OCI-LY3 (cell line): ENCODE measurements at regions not wholly inside any gene's neighbourhood (a gene's known extent, or its start where the extent isn't known, plus 50 kb on each side); places are given as distances from the start of the nearest gene placed in this dataset.

ENCODE experiments used
- EZH2phosphoT487 ChIP-seq: fragments of 200-600 bp; shearing (Covaris generic); IDR thresholded peaks from 2 replicates; pipeline ENCODE4 v1.6.1; 2018; ENCODE audit warnings: antibody characterized with exemption, mixed run types, low read depth
- TF ChIP-seq, protein P1 (sequence below): fragments of 200-600, 300-600 bp; sonication (generic); IDR thresholded peaks from 2 replicates; pipeline ENCODE4 v1.5.1; 2014; ENCODE audit warnings: antibody characterized with exemption, low read length, low read depth

DNA sequence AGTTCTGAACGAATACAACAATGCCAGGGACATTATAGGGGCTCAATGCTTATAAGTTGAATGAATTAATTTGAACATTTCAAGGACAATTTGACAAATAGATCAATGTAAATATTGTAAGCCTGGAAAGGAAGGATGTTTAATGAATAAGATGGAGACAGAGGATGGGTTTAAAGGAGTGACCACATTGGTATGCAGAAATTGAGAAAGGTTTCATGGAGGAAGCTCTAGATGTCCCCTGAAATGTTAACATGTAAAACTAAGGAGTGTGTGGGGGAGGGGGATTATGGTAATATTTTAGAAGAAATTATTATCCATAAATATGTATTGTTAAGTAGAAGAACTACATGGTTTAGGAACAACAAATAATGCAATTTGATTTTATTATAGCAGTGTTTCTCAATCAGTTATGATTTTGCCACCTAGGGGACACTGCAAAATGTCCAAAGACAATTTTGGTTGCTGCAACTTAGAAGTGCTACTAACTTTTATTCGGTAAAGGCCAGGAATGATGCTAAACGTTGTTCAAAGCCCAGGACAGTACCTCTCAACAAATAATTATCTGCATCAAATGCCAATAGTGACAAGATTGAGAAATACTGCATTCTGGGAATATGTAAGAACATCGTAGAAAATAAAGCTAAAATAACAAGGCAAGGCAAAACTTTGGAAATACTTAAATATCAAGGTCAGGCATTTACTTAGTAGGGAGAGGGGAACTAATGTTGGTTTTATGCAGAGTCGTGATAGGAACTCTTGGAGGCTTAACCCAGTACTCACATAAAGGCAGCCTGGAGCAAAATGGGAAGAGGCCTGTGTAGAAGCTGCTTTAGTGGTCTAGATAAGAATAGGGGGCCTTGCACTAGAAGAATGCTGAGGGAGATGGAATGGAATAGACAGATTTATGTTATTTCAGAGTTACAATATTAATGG, 686.9 kb upstream of the CITED2 start:
- TF ChIP-seq, protein P1, sequence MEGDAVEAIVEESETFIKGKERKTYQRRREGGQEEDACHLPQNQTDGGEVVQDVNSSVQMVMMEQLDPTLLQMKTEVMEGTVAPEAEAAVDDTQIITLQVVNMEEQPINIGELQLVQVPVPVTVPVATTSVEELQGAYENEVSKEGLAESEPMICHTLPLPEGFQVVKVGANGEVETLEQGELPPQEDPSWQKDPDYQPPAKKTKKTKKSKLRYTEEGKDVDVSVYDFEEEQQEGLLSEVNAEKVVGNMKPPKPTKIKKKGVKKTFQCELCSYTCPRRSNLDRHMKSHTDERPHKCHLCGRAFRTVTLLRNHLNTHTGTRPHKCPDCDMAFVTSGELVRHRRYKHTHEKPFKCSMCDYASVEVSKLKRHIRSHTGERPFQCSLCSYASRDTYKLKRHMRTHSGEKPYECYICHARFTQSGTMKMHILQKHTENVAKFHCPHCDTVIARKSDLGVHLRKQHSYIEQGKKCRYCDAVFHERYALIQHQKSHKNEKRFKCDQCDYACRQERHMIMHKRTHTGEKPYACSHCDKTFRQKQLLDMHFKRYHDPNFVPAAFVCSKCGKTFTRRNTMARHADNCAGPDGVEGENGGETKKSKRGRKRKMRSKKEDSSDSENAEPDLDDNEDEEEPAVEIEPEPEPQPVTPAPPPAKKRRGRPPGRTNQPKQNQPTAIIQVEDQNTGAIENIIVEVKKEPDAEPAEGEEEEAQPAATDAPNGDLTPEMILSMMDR: no peak
- TF ChIP-seq EZH2phosphoT487: no peak
